Activated CD4-positive, alpha-beta T cell treated with anti-CD3 and anti-CD28 coated beads, Interleukin-10, Interleukin-2, amounts not matched to agents 100 ng/mL and 50 ng/mL, durations not matched to agents 16 hours and 8 hours (primary cell): ENCODE measurements at regions not wholly inside any gene's neighbourhood (a gene's known extent, or its start where the extent isn't known, plus 50 kb on each side); places are given as distances from the start of the nearest gene placed in this dataset.
"Not testable (repeated sequence)": the region's sequence is repeated elsewhere in the genome, so short reads cannot be mapped to it uniquely, and the experiment has no call there.

Experiments used
- DNase-seq: peaks from one replicate; pipeline ENCODE4 v3.0.0-alpha.2; 2020

GRCh38 chr6:27112974-27113373, 134.5 kb upstream of the PRSS16 start:
- DNase-seq = no peak

- DNase-seq = no peak
These were observed 128.2 kb upstream of the PRSS16 start for GRCh38 chr6:27119329-27119728.

- DNase-seq = no peak
These were observed 127.7 kb upstream of the PRSS16 start for GRCh38 chr6:27119761-27120160.

- DNase-seq = no peak
These were observed 125.9 kb upstream of the PRSS16 start for GRCh38 chr6:27121640-27122039.

GRCh38 chr6:27124252-27124657, 123.2 kb upstream of the PRSS16 start:
- no peak for DNase-seq

- DNase-seq = no peak
These were observed 121.3 kb upstream of the PRSS16 start for GRCh38 chr6:27126046-27126814.

GRCh38 chr6:27126815-27127537, 120.5 kb upstream of the PRSS16 start:
- peak; percentile 92 for DNase-seq

- DNase-seq = not testable (repeated sequence)
These were observed 119.6 kb upstream of the PRSS16 start for GRCh38 chr6:27127874-27128273.

- no peak for DNase-seq
These were observed 119.0 kb upstream of the PRSS16 start for GRCh38 chr6:27128311-27129094.

- no peak for DNase-seq
These were observed 118.2 kb upstream of the PRSS16 start for GRCh38 chr6:27129095-27129815.

- DNase-seq = no peak
These were observed 117.6 kb upstream of the PRSS16 start for GRCh38 chr6:27129917-27130316.

- DNase-seq = peak; percentile 40
These were observed 116.7 kb upstream of the PRSS16 start for GRCh38 chr6:27130668-27131428.

- not testable (repeated sequence) for DNase-seq
These were observed 115.3 kb upstream of the PRSS16 start for GRCh38 chr6:27132282-27132531.

- peak; percentile 98 for DNase-seq
These were observed 114.8 kb upstream of the PRSS16 start for GRCh38 chr6:27132532-27133280.

- DNase-seq = peak; percentile 91
These were observed 113.9 kb upstream of the PRSS16 start for GRCh38 chr6:27133281-27134227.

GRCh38 chr6:27135087-27135657, 112.3 kb upstream of the PRSS16 start:
- DNase-seq = no peak

GRCh38 chr6:27136077-27136644, 111.3 kb upstream of the PRSS16 start:
- DNase-seq = no peak

- no peak for DNase-seq
These were observed 110.3 kb upstream of the PRSS16 start for GRCh38 chr6:27136978-27137814.

- no peak for DNase-seq
These were observed 109.1 kb upstream of the PRSS16 start for GRCh38 chr6:27138406-27138805.
